Ovary (tissue), 7 donors: ENCODE measurements at regions not wholly inside any gene's neighbourhood (a gene's known extent, or its start where the extent isn't known, plus 50 kb on each side); places are given as distances from the start of the nearest gene placed in this dataset.

Source experiments
- DNase-seq, 5 donors: peaks; one replicate each; pipeline ENCODE4 v3.0.0-alpha.2; 2019 to 2020
- H3K27ac ChIP-seq, 2 donors: fragments of 200-600 bp; one replicate each; pipeline versions ENCODE4 v1.5.1 to v1.8.0; 2019 to 2022
- H3K27me3 ChIP-seq: fragments of 200-600 bp; one replicate; pipeline ENCODE4 v1.8.0; 2022
- H3K36me3 ChIP-seq: fragments of 200-600 bp; sonication (generic); one replicate; pipeline ENCODE4 v1.5.1; 2019
- H3K4me1 ChIP-seq: one replicate; pipeline ENCODE4 v1.8.1; 2013; ENCODE audit warnings: mild to moderate bottlenecking, moderate library complexity; ENCODE audit not compliant: insufficient read depth
- H3K4me3 ChIP-seq: fragments of 200-600 bp; sonication (generic); one replicate; pipeline ENCODE4 v1.5.1; 2017
- H3K9me3 ChIP-seq, 2 donors: fragments of 200-600 bp in 1 of 2; sonication (generic) in 1 of 2; one replicate each; pipeline versions ENCODE4 v1.5.1 to v1.8.1; 2013 to 2019; ENCODE audit warnings: mild to moderate bottlenecking in 1 of 2, moderate library complexity in 1 of 2
- EP300 ChIP-seq: sonication (generic); formaldehyde crosslinking; IDR thresholded peaks from one replicate; pipeline ENCODE4 v1.6.1; 2017; ENCODE audit warnings: antibody characterized with exemption
- POLR2A ChIP-seq: fragments of 450-650 bp; IDR thresholded peaks from one replicate; pipeline ENCODE4 v1.6.1; 2017; ENCODE audit warnings: antibody characterized with exemption, mild to moderate bottlenecking, moderate library complexity
- WGBS, 3 donors: extraction: QIAGEN DNeasy Blood & Tissue Kit in 1 of 3; methylation state at CpG; one replicate each; pipeline versions ENCODE4 v1.1.5 to v1.1.7; 2013 to 2017; 5-methylcytosine and 5-hydroxymethylcytosine counted together
- intact Hi-C, 4 donors: fragments of 100-400 bp; cut with DNase I; formaldehyde crosslinking; loops; one replicate each; pipeline versions ENCODE4 v1.11.0 to v1.15.1; 2022 to 2023
- TF ChIP-seq, protein P1 (sequence below), 3 donors: fragments of 450-650 bp in 2 of 3; fragments of 200-600 bp in 1 of 3; IDR thresholded peaks; one replicate each; pipeline versions ENCODE4 v1.5.1 to v1.8.0; 2016 to 2022; ENCODE audit warnings: antibody characterized with exemption in 3 of 3, mild to moderate bottlenecking in 1 of 3
- donor health status: DM: no; HTN: no; CAD: no; lungs with moderate emphysema.
- donor health status: DM: no; HTN: no; CAD: no.
- donor health status: Bipolar disorder and iron deficiency.
- donor health status: DM: no; HTN: no; CAD: no.
- donor health status: DM: yes; HTN: yes; CAD: no.

DNA sequence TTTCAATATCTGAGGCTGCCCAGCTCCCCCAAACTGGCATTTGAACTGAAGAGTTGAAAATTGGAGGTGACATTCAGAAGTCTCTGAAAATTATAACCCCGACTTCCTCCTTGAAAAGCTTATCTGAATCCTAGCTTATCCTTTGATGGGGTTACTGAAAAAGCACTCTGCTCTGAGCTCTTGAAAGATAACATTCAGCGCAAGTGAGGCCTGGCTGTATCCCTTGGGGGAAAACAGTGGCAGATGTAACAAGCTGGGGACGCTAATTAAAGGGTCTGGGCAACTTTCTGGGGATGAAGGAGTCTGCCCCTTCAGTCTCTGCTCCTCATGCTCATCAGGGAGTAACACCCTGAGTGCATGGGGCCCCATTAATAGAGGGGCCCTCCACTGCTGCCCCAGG lies 402.0 kb upstream of the CADM1 start:
- intact Hi-C loops = no loop called here
- WGBS, 3 donors = 49 to 81% (median 70%) methylated on average over 3 of the region's 3 CpGs
- Histone ChIP-seq H3K27me3 (no peaks in the 10 kb centered on the region), H3K27ac (no peak overlapping the region), H3K4me1 (no peaks in the 10 kb centered on the region), H3K4me3 (no peak overlapping the region), H3K36me3 (no peaks in the 10 kb centered on the region), H3K9me3 (no peaks in the 10 kb centered on the region)
- no peak for DNase-seq
- TF ChIP-seq POLR2A = no peak

DNA sequence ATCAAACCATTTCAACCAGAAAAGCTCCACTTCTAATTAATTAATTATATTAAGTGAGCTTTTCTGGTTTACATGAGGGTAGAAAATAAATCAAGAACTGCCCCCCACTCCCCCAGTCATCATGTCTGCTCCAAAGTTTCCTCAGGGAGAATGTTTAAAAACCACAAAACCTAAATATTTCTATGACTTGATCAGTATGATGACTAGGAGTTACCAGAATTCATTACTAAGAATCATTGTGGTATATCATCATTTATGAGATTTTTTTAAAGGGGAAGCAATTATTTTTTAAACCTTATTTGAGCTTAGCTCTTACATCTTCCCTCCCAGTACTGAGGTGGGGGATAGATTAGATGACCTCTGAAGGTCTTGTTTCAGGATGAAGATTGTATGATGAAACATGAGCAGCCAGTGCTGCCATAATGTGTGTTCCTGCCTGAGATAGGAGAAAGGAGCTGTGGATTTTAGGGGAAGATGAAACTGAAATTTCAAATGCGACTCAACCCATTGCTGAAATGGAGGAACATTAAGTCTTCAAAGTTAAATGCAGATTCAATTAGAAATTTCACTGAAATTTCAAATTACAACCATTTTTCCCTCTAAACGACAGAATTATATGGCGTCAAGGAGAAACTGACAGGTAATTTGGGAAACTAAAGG lies 401.3 kb upstream of the CADM1 start:
- intact Hi-C loops = no loop called here
- WGBS, 3 donors = 60 to 95% (median 79%) methylated on average over 3 of the region's 3 CpGs
- TF ChIP-seq EP300 = no peak
- TF ChIP-seq, protein P1, sequence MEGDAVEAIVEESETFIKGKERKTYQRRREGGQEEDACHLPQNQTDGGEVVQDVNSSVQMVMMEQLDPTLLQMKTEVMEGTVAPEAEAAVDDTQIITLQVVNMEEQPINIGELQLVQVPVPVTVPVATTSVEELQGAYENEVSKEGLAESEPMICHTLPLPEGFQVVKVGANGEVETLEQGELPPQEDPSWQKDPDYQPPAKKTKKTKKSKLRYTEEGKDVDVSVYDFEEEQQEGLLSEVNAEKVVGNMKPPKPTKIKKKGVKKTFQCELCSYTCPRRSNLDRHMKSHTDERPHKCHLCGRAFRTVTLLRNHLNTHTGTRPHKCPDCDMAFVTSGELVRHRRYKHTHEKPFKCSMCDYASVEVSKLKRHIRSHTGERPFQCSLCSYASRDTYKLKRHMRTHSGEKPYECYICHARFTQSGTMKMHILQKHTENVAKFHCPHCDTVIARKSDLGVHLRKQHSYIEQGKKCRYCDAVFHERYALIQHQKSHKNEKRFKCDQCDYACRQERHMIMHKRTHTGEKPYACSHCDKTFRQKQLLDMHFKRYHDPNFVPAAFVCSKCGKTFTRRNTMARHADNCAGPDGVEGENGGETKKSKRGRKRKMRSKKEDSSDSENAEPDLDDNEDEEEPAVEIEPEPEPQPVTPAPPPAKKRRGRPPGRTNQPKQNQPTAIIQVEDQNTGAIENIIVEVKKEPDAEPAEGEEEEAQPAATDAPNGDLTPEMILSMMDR (IDR thresholded peaks at IDR 0.05) = no peak

DNA sequence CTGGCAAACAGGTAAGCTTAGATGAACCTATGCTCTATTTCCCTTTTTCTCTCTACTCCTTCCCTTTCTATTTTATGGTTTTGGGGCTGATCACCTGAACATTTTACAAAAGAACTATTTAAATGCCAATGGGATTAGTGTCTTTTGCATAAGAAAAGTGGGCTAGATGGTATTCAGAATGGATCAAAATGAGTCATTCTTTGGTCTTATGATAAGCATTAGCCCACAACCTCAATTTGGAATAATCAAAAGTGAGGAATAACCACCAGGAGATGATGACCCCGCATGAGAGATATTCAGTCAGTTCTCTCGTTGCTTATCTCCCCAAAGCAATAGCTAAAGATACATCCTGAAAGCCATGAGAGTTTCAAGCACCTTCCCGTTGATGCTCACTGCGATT lies 399.0 kb upstream of the CADM1 start:
- no peaks in the 10 kb centered on the region for H3K27me3 ChIP-seq
- no peak overlapping the region for H3K27ac ChIP-seq
- no peaks in the 10 kb centered on the region for H3K4me1 ChIP-seq
- no peak for TF ChIP-seq POLR2A
- TF ChIP-seq, protein P1 (IDR thresholded peaks at IDR 0.05) = no peak
- no peak for TF ChIP-seq EP300
- H3K9me3 ChIP-seq = no peaks in the 10 kb centered on the region
- intact Hi-C loops = no loop called here
- WGBS, 3 donors = 81 to 86% (median 83%) methylated on average over 4 of the region's 4 CpGs
- no peaks in the 10 kb centered on the region for H3K36me3 ChIP-seq
- DNase-seq = no peak
- H3K4me3 ChIP-seq = no peak overlapping the region

More for the DNA sequence above, 401.3 kb upstream of the CADM1 start:
- no peak overlapping the region for H3K4me3 ChIP-seq
- no peaks in the 10 kb centered on the region for H3K9me3 ChIP-seq
- no peaks in the 10 kb centered on the region for H3K4me1 ChIP-seq
- no peaks in the 10 kb centered on the region for H3K27me3 ChIP-seq
- H3K27ac ChIP-seq = no peak overlapping the region
- DNase-seq = no peak
- H3K36me3 ChIP-seq = no peaks in the 10 kb centered on the region

DNA sequence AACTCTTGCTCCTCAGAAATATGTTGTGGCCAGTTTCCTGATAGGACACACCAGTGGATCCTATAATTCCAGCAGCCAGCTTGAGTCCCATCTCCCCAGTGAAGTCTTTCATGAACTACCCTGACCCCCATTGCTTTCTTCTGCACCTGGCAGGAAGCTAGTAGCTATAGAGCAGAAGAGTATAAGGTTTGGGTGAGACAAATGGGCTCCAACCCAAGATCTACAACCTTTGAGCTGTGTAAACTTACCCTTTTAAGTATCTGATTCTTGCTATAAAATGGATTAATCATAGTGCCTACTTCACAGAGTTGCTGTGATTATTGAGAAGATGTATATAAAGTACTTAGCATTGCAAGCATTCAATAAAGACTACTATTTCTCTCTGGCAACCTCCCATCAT lies 396.9 kb upstream of the CADM1 start:
- DNase-seq = no peak
- Histone ChIP-seq H3K9me3 (no peaks in the 10 kb centered on the region), H3K27me3 (no peaks in the 10 kb centered on the region), H3K27ac (no peak overlapping the region), H3K4me3 (no peak overlapping the region), H3K36me3 (no peaks in the 10 kb centered on the region), H3K4me1 (no peaks in the 10 kb centered on the region)
- TF ChIP-seq POLR2A (no peak), EP300 (no peak)
- TF ChIP-seq, protein P1 (IDR thresholded peaks at IDR 0.05) = no peak
- intact Hi-C loops = no loop called here

DNA sequence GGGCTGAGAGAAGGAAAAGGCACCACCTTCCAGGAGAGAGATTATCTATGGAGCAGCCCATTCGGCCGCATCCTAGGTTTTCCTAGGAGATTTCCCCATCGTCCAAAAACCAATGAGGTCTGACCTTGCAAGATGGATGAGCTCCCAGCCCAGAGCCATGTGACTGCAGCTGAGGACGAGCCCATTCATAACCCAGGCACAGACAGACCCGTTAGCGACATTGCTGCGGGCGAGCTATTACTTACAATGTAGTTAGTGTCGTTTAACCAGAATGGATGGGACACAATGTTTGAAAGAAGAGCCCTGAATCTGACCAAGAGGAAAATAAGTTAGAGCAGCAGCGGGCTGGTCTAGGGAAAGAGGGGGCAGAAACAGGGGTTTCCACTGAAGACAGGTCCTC lies 395.9 kb upstream of the CADM1 start:
- Histone ChIP-seq H3K36me3 (no peaks in the 10 kb centered on the region), H3K27ac (no peak overlapping the region), H3K4me3 (no peak overlapping the region), H3K4me1 (no peaks in the 10 kb centered on the region), H3K9me3 (no peaks in the 10 kb centered on the region), H3K27me3 (no peaks in the 10 kb centered on the region)
- no peak for DNase-seq
- 79 to 89% (median 87%) methylated on average over 10 of the region's 10 CpGs for WGBS, 3 donors
- TF ChIP-seq, protein P1 (IDR thresholded peaks at IDR 0.05) = no peak
- TF ChIP-seq POLR2A (no peak), EP300 (no peak)
- intact Hi-C loops = no loop called here
